Left lung (tissue), 4 donors: ENCODE measurements at regions not wholly inside any gene's neighbourhood (a gene's known extent, or its start where the extent isn't known, plus 50 kb on each side); places are given as distances from the start of the nearest gene placed in this dataset.

Experiments used
- ATAC-seq: fragments of 200-7000 bp; cut with Tn5 transposase; one replicate; pipeline ENCODE4 v1.9.1; 2020; ENCODE audit warnings: moderate library complexity
- DNase-seq, 4 donors: peaks; one replicate each; pipeline ENCODE4 v3.0.0-alpha.2; 2013 to 2020
- H3K27ac ChIP-seq, 2 donors: fragments of 200-600 bp; sonication (generic) in 1 of 2; one replicate each; pipeline versions ENCODE4 v1.5.0 to v1.8.0; 2020 to 2021
- H3K27me3 ChIP-seq, 2 donors: fragments of 200-600 bp; sonication (generic) in 1 of 2; one replicate each; pipeline versions ENCODE4 v1.5.0 to v1.8.0; 2020 to 2021
- H3K36me3 ChIP-seq, 2 donors: fragments of 200-600 bp; sonication (generic) in 1 of 2; one replicate each; pipeline versions ENCODE4 v1.5.0 to v1.8.0; 2020 to 2021
- H3K4me1 ChIP-seq, 2 donors: fragments of 200-600 bp; one replicate each; pipeline ENCODE4 v1.8.0; 2021
- H3K4me3 ChIP-seq, 2 donors: fragments of 200-600 bp; sonication (generic) in 1 of 2; one replicate each; pipeline versions ENCODE4 v1.5.0 to v1.8.0; 2020 to 2021; ENCODE audit warnings: mild to moderate bottlenecking in 1 of 2
- H3K9me3 ChIP-seq, 2 donors: fragments of 200-600 bp; sonication (generic) in 1 of 2; one replicate each; pipeline versions ENCODE4 v1.5.0 to v1.8.0; 2020 to 2021
- intact Hi-C, 2 donors: fragments of 100-400 bp; cut with DNase I; formaldehyde crosslinking; loops; one replicate each; pipeline versions ENCODE4 v1.11.2 to v1.14.2; 2022
- TF ChIP-seq, protein P1 (sequence below), 2 donors: fragments of 200-600 bp; sonication (generic) in 1 of 2; IDR thresholded peaks; one replicate each; pipeline versions ENCODE4 v1.5.0 to v1.8.0; 2021; ENCODE audit warnings: antibody characterized with exemption in 2 of 2
- donor health status: DM: no; HTN: yes; CAD: no.
- donor health status: DM: no; HTN: no; CAD: no.

DNA sequence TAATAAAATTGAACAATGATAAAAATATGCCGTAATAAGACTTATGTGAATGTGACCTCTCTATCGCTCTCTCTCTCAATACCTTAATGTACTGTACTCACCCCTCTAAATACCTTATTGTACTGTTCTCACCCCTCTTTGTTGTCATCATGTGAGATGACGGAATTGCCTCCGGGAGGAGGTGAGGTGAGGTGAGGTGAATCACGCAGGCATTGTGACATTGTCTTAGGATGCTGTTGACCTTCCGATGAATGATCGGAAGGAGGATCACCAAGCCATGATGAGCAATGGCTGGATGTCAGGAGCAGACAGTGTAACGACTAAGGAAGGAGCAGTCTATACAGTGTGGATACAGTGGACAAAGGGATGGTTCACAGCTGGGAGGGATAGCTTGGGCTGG, 87.4 kb upstream of the FAM20C start:
- intact Hi-C loops, result no loop called here
- Histone ChIP-seq H3K4me1 (no peaks in the 10 kb centered on the region), H3K27me3 (no peaks in the 10 kb centered on the region), H3K4me3 (no peak overlapping the region), H3K36me3 (no peaks in the 10 kb centered on the region), H3K9me3 (no peaks in the 10 kb centered on the region), H3K27ac (no peak overlapping the region)
- TF ChIP-seq, protein P1, sequence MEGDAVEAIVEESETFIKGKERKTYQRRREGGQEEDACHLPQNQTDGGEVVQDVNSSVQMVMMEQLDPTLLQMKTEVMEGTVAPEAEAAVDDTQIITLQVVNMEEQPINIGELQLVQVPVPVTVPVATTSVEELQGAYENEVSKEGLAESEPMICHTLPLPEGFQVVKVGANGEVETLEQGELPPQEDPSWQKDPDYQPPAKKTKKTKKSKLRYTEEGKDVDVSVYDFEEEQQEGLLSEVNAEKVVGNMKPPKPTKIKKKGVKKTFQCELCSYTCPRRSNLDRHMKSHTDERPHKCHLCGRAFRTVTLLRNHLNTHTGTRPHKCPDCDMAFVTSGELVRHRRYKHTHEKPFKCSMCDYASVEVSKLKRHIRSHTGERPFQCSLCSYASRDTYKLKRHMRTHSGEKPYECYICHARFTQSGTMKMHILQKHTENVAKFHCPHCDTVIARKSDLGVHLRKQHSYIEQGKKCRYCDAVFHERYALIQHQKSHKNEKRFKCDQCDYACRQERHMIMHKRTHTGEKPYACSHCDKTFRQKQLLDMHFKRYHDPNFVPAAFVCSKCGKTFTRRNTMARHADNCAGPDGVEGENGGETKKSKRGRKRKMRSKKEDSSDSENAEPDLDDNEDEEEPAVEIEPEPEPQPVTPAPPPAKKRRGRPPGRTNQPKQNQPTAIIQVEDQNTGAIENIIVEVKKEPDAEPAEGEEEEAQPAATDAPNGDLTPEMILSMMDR (IDR thresholded peaks at IDR 0.05), result no peak
- ATAC-seq, result no peak
- DNase-seq, result no peak

DNA sequence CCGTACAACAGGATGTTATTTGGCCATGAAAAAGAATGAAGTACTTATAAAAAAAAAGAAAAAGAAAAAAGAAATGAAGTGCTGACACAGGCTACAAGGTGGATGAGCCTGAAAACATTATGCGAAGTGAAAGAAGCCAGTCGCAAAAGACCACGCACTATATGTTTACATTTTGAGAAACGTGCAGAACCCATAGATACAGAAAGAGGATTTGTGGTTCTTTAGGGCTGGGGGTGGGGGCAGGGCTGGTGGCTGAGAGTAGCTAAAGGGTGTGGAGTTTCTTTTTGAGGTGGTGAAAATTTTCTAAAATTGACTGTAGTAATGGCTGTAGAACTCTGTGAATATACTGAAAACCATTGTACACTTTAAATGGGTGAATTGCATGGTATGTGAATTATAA, 86.0 kb upstream of the FAM20C start:
- DNase-seq, result no peak
- H3K9me3 ChIP-seq, result no peaks in the 10 kb centered on the region
- H3K27me3 ChIP-seq, result no peaks in the 10 kb centered on the region
- TF ChIP-seq, protein P1 (IDR thresholded peaks at IDR 0.05), result no peak
- no peak overlapping the region for H3K4me3 ChIP-seq
- H3K36me3 ChIP-seq, result no peaks in the 10 kb centered on the region
- no peak for ATAC-seq
- intact Hi-C loops, result no loop called here
- H3K27ac ChIP-seq, result no peak overlapping the region
- no peaks in the 10 kb centered on the region for H3K4me1 ChIP-seq

DNA sequence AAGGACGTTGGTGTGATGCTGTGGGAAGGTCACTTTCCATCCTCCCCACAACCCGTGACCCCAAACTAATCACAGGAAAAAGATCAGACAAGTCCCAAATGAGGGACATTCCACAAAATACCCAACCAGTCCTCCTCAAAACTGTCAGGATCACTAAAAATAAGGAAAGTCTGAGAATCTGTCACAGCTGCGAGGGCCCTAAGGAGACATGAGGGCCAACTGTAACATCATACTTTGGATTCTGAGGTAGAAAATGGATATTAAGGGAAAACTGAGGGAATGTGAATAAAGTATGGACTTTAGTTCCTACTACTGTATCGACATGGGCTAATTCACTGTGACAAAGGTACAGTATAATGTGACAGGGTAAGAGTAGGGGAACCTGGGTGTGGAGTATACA, 85.1 kb upstream of the FAM20C start:
- Histone ChIP-seq H3K27ac (no peak overlapping the region), H3K27me3 (no peaks in the 10 kb centered on the region), H3K36me3 (no peaks in the 10 kb centered on the region), H3K9me3 (no peaks in the 10 kb centered on the region), H3K4me1 (no peaks in the 10 kb centered on the region), H3K4me3 (no peak overlapping the region)
- intact Hi-C loops, result no loop called here
- ATAC-seq (no peak), DNase-seq (no peak)
- TF ChIP-seq, protein P1 (IDR thresholded peaks at IDR 0.05), result no peak

DNA sequence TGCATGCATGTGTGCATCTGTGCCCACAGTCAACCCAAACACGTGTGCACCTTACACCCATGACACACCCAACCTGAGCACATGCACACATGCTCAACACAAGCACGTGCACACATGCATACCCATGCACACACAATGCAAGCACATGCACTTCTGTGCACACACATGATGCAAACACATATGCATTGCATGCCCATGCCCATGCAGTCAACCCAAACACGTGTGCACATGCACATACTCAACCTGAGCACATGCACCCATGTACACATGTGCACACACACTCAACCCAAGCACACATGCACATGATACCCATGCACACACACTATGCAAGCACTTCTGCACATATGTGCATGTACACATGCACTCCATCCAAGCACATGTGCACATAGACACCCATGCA, 84.5 kb upstream of the FAM20C start:
- H3K27ac ChIP-seq, result no peak overlapping the region
- intact Hi-C loops, result no loop called here
- H3K4me3 ChIP-seq, result no peak overlapping the region
- H3K4me1 ChIP-seq, result no peaks in the 10 kb centered on the region
- no peaks in the 10 kb centered on the region for H3K27me3 ChIP-seq
- H3K9me3 ChIP-seq, result no peaks in the 10 kb centered on the region
- ATAC-seq (no peak), DNase-seq (no peak)
- no peaks in the 10 kb centered on the region for H3K36me3 ChIP-seq
- TF ChIP-seq, protein P1 (IDR thresholded peaks at IDR 0.05), result no peak

DNA sequence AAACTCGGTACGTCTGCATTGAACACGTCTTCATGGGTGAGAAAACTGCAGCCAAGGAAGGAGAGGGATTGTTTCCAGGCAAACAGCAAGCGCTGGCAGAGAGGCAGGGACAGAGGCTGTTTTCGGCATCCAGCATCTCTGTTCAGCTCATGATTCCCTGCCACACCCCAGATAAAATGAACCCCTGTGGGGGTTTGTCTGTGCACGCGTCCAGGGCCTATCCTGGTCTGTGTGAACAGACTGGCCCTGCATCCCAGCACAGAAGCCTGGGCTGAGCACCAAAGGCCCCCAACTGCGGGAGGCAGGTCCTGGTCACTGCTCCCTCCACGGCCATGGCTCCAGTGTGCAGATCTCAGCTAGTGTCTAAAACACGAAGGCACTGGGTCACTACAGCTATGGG, 83.3 kb upstream of the FAM20C start:
- Histone ChIP-seq H3K4me3 (no peak overlapping the region), H3K4me1 (peaks cover 0 to 11% of the 10 kb centered on the region in 2 donors), H3K9me3 (peaks cover 0 to 2% of the 10 kb centered on the region in 2 donors), H3K36me3 (no peaks in the 10 kb centered on the region), H3K27ac (no peak overlapping the region), H3K27me3 (no peaks in the 10 kb centered on the region)
- intact Hi-C loops, result no loop called here
- no peak for DNase-seq
- no peak for ATAC-seq
- TF ChIP-seq, protein P1 (IDR thresholded peaks at IDR 0.05), result no peak
